Testis (tissue), 2 donors: ENCODE measurements at regions not wholly inside any gene's neighbourhood (a gene's known extent, or its start where the extent isn't known, plus 50 kb on each side); places are given as distances from the start of the nearest gene placed in this dataset.
"Not testable (repeated sequence)": the region's sequence is repeated elsewhere in the genome, so short reads cannot be mapped to it uniquely, and the experiment has no call there.

ENCODE experiments used
- DNase-seq: peaks from one replicate; pipeline ENCODE4 v3.0.0-alpha.2; 2019
- H3K27ac ChIP-seq, 2 donors: fragments of 200-600 bp; sonication (generic); one replicate each; pipeline ENCODE4 v1.5.1; 2019
- H3K27me3 ChIP-seq: fragments of 200-600 bp; sonication (generic); one replicate; pipeline ENCODE4 v1.5.1; 2019
- H3K36me3 ChIP-seq: fragments of 200-600 bp; sonication (generic); one replicate; pipeline ENCODE4 v1.5.1; 2017; ENCODE audit warnings: low read depth; ENCODE audit errors: missing control alignments
- H3K4me1 ChIP-seq: fragments of 200-600 bp; sonication (generic); one replicate; pipeline ENCODE4 v1.5.1; 2019
- H3K4me3 ChIP-seq, 2 donors: fragments of 200-600 bp; sonication (generic); one replicate each; pipeline ENCODE4 v1.5.1; 2017 to 2019
- H3K9me3 ChIP-seq: fragments of 200-600 bp; sonication (generic); one replicate; pipeline ENCODE4 v1.5.1; 2017
- POLR2A ChIP-seq: fragments of 450-650 bp; IDR thresholded peaks from one replicate; pipeline ENCODE4 v1.6.1; 2017; ENCODE audit warnings: antibody characterized with exemption, mild to moderate bottlenecking, moderate library complexity
- WGBS, 2 donors: methylation state at CpG; one replicate each; pipeline ENCODE4 v1.1.5; 2018; 5-methylcytosine and 5-hydroxymethylcytosine counted together
- intact Hi-C: fragments of 100-400 bp; cut with DNase I; formaldehyde crosslinking; loops from one replicate; pipeline ENCODE4 v1.15.1; 2023; ENCODE audit warnings: low total_unique reads
- TF ChIP-seq, protein P1 (sequence below), 3 experiments: fragments of 450-650 bp in 2 of 3; fragments of 200-600 bp in 1 of 3; sonication (generic) in 1 of 3; IDR thresholded peaks; one replicate each; pipeline ENCODE4 v1.5.1; 2016 to 2019; ENCODE audit warnings: antibody characterized with exemption in 3 of 3, mild to moderate bottlenecking in 2 of 3, moderate library complexity in 1 of 3

DNA sequence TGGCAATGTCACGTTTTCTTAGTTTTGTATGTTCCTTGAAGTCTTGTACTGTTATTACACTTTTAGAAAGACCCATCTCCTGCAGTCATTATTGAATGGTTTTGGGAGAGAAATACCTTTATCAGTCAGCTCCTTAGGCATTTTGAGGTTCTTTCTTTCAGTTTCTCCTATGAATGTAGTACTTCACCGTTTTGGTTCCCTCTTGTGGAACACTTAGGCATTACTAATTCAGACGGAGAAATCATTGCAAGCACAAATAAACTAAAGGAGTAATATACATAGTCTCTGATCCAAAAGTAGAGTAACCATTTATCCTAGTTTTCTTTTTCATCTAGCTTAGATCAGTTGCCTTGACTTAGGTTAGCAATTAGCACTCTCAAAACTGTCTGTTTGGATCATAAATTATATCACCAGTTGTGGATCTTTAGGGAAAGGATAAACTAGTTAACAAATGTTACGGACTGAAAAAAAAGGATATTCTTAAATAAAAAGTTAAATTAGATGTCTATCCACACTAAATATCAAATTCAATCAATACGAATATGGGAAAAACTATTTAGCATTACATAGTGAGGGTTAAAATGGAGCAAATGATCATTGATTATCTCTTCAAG is 1538.3 kb upstream of the SEL1L start:
- Histone ChIP-seq H3K27ac (no peak overlapping the region), H3K4me1 (no peaks in the 10 kb centered on the region), H3K27me3 (no peaks in the 10 kb centered on the region), H3K9me3 (no peaks in the 10 kb centered on the region), H3K36me3 (no peaks in the 10 kb centered on the region), H3K4me3 (no peak overlapping the region)
- DNase-seq: no peak
- intact Hi-C loops: no loop called here
- 63 to 67% methylated on average over 5 of the region's 5 CpGs for WGBS, 2 donors
- TF ChIP-seq, protein P1, sequence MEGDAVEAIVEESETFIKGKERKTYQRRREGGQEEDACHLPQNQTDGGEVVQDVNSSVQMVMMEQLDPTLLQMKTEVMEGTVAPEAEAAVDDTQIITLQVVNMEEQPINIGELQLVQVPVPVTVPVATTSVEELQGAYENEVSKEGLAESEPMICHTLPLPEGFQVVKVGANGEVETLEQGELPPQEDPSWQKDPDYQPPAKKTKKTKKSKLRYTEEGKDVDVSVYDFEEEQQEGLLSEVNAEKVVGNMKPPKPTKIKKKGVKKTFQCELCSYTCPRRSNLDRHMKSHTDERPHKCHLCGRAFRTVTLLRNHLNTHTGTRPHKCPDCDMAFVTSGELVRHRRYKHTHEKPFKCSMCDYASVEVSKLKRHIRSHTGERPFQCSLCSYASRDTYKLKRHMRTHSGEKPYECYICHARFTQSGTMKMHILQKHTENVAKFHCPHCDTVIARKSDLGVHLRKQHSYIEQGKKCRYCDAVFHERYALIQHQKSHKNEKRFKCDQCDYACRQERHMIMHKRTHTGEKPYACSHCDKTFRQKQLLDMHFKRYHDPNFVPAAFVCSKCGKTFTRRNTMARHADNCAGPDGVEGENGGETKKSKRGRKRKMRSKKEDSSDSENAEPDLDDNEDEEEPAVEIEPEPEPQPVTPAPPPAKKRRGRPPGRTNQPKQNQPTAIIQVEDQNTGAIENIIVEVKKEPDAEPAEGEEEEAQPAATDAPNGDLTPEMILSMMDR (IDR thresholded peaks at IDR 0.05): peak in 2 of 3 experiments; percentile 11 to 38
- TF ChIP-seq POLR2A: no peak

DNA sequence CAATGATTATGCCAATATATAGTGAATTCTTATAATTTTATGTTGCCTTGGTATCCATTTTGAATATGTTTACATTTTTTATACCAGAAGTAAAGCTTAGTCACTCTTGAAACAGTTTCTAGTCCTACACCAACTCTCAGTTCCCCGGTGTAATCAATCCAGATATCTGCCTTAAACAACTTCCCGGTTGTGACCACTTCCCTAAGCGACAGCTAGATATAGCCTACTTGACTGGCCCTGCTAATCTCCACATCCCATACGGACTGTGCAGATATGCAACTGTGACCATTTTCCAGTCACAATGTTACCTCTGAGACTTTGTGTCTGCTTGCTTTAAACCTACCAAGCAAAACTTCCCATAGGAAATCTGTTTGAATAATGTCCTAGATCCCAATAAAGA is 1551.5 kb upstream of the SEL1L start:
- H3K27ac ChIP-seq: no peak overlapping the region
- WGBS, 2 donors: 81 to 85% methylated on average over 4 of the region's 4 CpGs
- intact Hi-C loops: no loop called here
- no peak for TF ChIP-seq POLR2A
- TF ChIP-seq, protein P1 (IDR thresholded peaks at IDR 0.05): no peak
- no peak for DNase-seq
- H3K36me3 ChIP-seq: no peaks in the 10 kb centered on the region
- no peaks in the 10 kb centered on the region for H3K9me3 ChIP-seq
- no peak overlapping the region for H3K4me3 ChIP-seq
- H3K4me1 ChIP-seq: no peaks in the 10 kb centered on the region
- H3K27me3 ChIP-seq: no peaks in the 10 kb centered on the region

DNA sequence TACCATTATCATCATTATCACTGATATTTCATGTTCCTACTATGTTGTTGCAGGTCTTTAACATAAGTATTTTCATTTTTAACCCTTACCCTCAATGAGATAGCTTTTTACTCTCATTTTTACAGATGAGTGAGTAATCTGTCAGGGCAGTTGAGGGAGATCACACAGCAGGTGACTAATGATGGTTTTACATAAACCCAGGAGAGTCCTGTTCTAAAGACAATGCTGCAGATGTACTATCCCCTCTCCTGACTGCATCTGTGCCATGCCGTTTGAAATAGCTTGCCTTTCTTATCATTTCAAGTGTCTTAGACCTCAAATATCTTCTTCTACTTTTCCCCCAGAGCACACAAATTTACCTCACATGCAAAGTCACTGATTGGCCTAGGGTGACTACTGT is 1552.1 kb upstream of the SEL1L start:
- H3K27ac ChIP-seq: no peak overlapping the region
- intact Hi-C loops: no loop called here
- no peaks in the 10 kb centered on the region for H3K36me3 ChIP-seq
- 50 to 76% methylated on average over 1 of the region's 1 CpG for WGBS, 2 donors
- H3K4me1 ChIP-seq: no peaks in the 10 kb centered on the region
- no peak for TF ChIP-seq POLR2A
- TF ChIP-seq, protein P1 (IDR thresholded peaks at IDR 0.05): no peak
- H3K9me3 ChIP-seq: no peaks in the 10 kb centered on the region
- no peak for DNase-seq
- no peak overlapping the region for H3K4me3 ChIP-seq
- no peaks in the 10 kb centered on the region for H3K27me3 ChIP-seq

DNA sequence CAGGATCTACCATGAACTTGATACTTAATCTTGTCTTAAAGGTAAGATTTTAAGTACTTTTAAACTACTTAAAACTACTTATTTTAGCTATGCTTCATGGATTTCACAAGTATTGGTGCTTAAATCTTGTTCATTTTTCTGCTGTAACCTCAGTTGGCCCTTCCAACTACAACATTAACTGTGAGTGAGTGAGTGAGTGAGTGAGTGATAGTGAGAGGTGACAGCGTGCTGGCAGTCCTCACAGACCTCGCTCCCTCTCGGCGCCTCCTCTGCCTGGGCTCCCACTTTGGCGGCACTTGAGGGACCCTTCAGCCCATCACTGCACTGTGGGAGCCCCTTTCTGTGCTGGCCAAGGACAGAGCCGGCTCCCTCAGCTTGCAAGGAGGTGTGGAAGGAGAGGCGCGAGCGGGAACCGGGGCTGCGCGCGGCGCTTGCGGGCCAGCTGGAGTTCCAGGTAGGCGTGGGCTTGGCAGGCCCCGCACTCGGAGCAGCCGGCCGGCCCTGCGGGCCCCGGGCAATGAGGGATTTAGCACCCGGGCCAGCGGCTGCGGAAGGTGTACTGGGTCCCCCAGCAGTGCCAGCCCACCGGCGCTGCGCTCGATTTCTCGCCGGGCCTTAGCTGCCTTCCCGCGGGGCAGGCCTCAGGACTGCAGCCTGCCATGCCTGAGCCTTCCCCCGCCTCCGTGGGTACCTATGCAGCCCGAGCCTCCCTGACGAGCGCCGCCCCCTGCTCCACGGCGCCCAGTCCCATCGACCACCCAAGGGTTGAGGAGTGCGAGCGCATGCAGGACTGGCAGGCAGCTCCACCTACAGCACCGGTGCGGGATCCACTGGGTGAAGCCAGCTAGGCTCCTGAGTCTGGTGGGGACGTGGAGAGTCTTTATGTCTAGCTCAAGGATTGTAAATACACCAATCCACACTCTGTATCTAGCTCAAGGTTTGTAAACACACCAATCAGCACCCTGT is 1558.6 kb upstream of the SEL1L start:
- H3K36me3 ChIP-seq, H3K27me3 ChIP-seq, DNase-seq, H3K4me1 ChIP-seq, intact Hi-C loops, H3K9me3 ChIP-seq, H3K27ac ChIP-seq: not testable (repeated sequence)
- peak overlapping the region; percentile 24 to 36 for H3K4me3 ChIP-seq
- WGBS, 2 donors: 59% methylated on average over 14 to 31 of the region's 47 CpGs

DNA sequence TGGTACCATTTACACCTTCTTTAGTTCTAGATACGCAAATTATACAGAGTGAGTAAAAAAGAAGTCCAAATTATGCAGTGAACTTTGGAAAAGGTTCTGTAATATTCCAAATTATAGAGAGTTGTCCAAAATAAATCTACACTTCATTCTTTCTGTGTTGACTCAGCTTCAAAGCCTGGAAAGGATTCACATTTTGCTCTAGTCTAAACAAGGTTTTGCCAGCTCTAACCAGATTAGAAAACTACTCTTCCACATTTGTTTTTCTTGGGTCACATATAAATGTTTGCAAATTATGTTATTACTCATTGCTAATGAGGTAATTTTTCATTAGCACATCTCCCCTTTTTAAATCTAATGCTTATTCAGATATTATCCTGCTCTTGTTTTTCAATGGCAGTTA is 1562.4 kb upstream of the SEL1L start:
- Histone ChIP-seq H3K4me3 (no peak overlapping the region), H3K4me1 (no peaks in the 10 kb centered on the region), H3K27ac (no peak overlapping the region), H3K9me3 (no peaks in the 10 kb centered on the region), H3K36me3 (no peaks in the 10 kb centered on the region), H3K27me3 (no peaks in the 10 kb centered on the region)
- intact Hi-C loops: no loop called here
- no peak for TF ChIP-seq POLR2A
- TF ChIP-seq, protein P1 (IDR thresholded peaks at IDR 0.05): no peak
- WGBS, 2 donors: 58 to 69% methylated on average over 1 of the region's 1 CpG
- DNase-seq: no peak
